Chondrocyte (in vitro differentiated cells): ENCODE measurements at regions not wholly inside any gene's neighbourhood (a gene's known extent, or its start where the extent isn't known, plus 50 kb on each side); places are given as distances from the start of the nearest gene placed in this dataset.
A peak's percentile ranks its signal among the peaks of the same experiment; 100 is the strongest.

Experiments used
- DNase-seq: peaks from one replicate; pipeline ENCODE4 v3.0.0; 2021; ENCODE audit warnings: mixed read lengths, low spot score
- H3K27ac Mint-ChIP-seq: one replicate; pipeline ENCODE4 v1.8.0; 2021; ENCODE audit warnings: mild to moderate bottlenecking, moderate library complexity, mixed read lengths; ENCODE audit not compliant: unreplicated experiment
- H3K27me3 Mint-ChIP-seq: 2 replicates; pipeline ENCODE4 v1.8.0; 2021; ENCODE audit warnings: low read depth, mixed read lengths
- H3K36me3 Mint-ChIP-seq: 2 replicates; pipeline ENCODE4 v1.8.0; 2021; ENCODE audit warnings: low read depth, mixed read lengths
- H3K4me1 Mint-ChIP-seq: 2 replicates; pipeline ENCODE4 v1.8.0; 2021; ENCODE audit warnings: low read depth, mild to moderate bottlenecking, mixed read lengths
- H3K4me3 Mint-ChIP-seq: one replicate; pipeline ENCODE4 v1.8.0; 2021; ENCODE audit warnings: mild to moderate bottlenecking, moderate library complexity, mixed read lengths; ENCODE audit not compliant: unreplicated experiment
- H3K9me3 Mint-ChIP-seq: 2 replicates; pipeline ENCODE4 v1.8.0; 2021; ENCODE audit warnings: low read depth, mixed read lengths
- TF ChIP-seq, protein P1 (sequence below): fragments of 200-600 bp; sonication (generic); IDR thresholded peaks from 2 replicates; pipeline ENCODE4 v1.5.0; 2021; ENCODE audit warnings: antibody characterized with exemption, mild to moderate bottlenecking, moderate library complexity

DNA sequence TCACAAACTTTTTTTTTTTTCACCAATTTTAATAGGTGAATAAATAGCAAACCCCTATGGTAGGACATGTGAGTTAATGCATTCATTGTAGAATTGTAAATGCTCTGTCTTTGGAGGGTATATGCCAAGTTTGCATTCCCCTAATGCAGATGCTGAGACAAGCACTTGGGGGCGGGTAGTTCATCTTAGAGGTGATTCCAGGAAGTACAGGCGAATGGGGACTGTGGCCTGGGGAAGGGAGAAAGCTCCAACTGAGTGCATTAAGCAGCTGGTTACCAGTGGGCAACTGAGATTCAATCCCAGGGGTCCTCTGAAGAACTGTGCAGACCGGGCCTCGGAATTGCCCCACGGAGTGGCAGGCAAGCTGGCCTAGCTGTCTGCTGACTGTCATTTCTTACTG, 107.6 kb downstream of the ZNF664 start:
- Mint-ChIP-seq H3K27me3 (no peaks in the 10 kb centered on the region), H3K4me1 (peaks cover 3% of the 10 kb centered on the region), H3K9me3 (peaks cover 3% of the 10 kb centered on the region), H3K27ac (no peak overlapping the region), H3K4me3 (no peak overlapping the region), H3K36me3 (peaks cover 1% of the 10 kb centered on the region)
- TF ChIP-seq, protein P1, sequence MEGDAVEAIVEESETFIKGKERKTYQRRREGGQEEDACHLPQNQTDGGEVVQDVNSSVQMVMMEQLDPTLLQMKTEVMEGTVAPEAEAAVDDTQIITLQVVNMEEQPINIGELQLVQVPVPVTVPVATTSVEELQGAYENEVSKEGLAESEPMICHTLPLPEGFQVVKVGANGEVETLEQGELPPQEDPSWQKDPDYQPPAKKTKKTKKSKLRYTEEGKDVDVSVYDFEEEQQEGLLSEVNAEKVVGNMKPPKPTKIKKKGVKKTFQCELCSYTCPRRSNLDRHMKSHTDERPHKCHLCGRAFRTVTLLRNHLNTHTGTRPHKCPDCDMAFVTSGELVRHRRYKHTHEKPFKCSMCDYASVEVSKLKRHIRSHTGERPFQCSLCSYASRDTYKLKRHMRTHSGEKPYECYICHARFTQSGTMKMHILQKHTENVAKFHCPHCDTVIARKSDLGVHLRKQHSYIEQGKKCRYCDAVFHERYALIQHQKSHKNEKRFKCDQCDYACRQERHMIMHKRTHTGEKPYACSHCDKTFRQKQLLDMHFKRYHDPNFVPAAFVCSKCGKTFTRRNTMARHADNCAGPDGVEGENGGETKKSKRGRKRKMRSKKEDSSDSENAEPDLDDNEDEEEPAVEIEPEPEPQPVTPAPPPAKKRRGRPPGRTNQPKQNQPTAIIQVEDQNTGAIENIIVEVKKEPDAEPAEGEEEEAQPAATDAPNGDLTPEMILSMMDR: no peak
- no peak for DNase-seq

DNA sequence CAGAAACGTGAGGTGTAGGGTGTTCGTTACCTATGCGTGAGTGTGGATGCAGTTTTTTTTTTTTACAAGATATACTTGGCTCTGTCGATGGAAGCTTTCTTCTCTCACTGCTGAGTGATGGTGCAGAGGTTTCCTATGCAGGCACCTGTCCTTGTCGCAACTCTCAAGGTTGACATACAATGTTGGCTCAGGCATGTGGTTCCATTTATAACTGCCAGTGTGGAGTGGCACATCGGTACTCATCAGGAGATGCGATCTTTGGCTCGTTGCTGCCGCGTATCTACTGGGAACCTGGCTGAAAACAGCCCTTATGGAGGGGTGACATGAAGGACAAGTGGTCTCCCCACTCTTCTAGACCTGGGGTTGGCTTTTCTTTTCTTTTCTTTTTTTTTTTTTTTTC, 109.0 kb downstream of the ZNF664 start:
- peaks cover 1% of the 10 kb centered on the region for H3K36me3 Mint-ChIP-seq
- no peak for DNase-seq
- peaks cover 3% of the 10 kb centered on the region for H3K9me3 Mint-ChIP-seq
- no peaks in the 10 kb centered on the region for H3K27me3 Mint-ChIP-seq
- no peak overlapping the region for H3K27ac Mint-ChIP-seq
- TF ChIP-seq, protein P1: no peak
- no peak overlapping the region for H3K4me3 Mint-ChIP-seq
- peaks cover 3% of the 10 kb centered on the region for H3K4me1 Mint-ChIP-seq

DNA sequence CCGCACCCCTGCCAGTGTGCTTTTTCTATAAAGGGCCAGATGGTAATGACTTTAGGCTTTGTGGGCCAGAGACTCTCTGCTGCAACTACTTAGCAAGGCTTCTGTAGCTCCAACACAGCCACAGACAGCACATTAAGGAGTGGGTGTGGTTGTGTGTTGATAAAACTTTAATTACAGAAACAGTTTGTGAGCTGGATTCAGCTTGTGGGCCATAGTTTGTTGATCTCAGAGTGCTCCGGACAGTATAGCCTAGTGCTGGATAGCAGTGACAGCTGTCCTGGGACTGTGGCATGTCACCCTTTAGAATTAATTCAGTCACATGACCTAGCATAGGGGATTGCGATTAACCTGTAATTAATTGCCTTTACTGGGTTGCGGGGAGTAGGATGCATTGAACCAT, 109.7 kb downstream of the ZNF664 start:
- peaks cover 3% of the 10 kb centered on the region for H3K4me1 Mint-ChIP-seq
- TF ChIP-seq, protein P1: no peak
- H3K27ac Mint-ChIP-seq: no peak overlapping the region

DNA sequence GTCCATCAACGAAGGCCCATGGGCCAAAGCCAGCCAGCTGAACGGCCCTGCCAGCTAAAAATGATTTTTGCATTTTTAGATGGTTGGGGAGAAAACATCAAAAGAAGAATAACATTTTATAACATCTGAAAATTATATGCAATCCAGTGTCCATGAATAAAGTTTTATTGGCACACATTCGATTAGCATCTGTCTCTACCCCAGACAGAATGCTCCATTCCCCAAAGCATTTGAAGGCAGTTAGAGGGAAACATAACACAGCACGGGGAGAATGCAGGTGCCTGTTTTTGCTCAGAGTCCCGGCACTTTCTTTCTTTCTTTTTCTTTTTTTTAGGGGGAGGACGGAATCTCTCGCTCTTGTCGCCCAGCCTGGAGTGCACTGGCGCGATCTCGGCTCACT, 110.7 kb downstream of the ZNF664 start:
- Mint-ChIP-seq H3K9me3 (peaks cover 3% of the 10 kb centered on the region), H3K4me1 (no peaks in the 10 kb centered on the region)

More for the DNA sequence above, 109.7 kb downstream of the ZNF664 start:
- Mint-ChIP-seq H3K27me3 (no peaks in the 10 kb centered on the region), H3K4me3 (no peak overlapping the region), H3K9me3 (peaks cover 3% of the 10 kb centered on the region), H3K36me3 (peaks cover 1% of the 10 kb centered on the region)
- DNase-seq: no peak

DNA sequence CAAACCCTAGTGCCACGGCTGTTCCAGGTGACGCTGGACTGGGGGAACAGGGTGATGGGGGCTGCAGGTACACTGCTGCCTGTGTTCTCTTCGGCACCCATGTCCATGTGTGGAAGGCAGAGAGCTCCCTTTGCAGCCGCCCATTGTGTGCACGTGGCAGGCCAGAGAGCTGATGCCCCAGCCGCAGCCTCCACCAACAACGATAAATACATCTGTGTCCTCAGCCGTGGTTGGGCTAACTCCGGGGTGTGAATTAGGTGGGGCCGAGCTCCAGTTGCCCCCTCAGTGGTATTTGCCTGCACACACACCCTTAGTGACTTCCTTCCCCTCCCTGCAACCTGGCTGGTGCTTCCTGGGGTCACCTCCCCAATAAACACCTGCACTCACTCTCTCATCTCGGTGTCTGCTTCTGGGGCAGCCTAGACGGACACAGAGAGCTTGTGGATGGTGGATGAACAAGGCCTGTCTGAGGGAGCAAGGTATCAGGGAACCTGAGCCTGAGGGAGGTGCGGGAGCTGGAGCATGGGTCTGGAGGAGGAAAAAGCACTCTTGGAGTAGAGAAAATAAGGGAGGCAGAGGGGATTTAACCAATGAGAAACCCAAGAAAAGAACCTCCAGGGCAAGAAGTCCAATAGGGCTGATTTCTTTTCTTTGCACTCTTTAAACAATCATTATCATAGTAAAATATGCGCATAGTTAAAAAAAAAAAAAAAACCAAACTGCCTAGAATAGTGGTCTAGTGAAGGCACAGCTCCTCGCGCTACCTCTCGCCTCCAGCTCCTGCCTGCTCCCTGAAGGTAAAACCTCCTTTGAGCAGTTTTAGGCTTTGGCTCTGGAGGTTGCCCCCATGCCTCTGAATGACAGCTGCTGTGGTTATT, 112.6 kb downstream of the ZNF664 start:
- no peaks in the 10 kb centered on the region for H3K4me1 Mint-ChIP-seq
- no peaks in the 10 kb centered on the region for H3K36me3 Mint-ChIP-seq
- no peaks in the 10 kb centered on the region for H3K27me3 Mint-ChIP-seq
- peak; percentile 34 for DNase-seq
- no peak overlapping the region for H3K27ac Mint-ChIP-seq
- H3K4me3 Mint-ChIP-seq: no peak overlapping the region
- H3K9me3 Mint-ChIP-seq: no peaks in the 10 kb centered on the region
- TF ChIP-seq, protein P1: no peak

More for the DNA sequence above, 110.7 kb downstream of the ZNF664 start:
- no peak for DNase-seq
- TF ChIP-seq, protein P1: no peak
- Mint-ChIP-seq H3K36me3 (no peaks in the 10 kb centered on the region), H3K27me3 (no peaks in the 10 kb centered on the region), H3K27ac (no peak overlapping the region), H3K4me3 (no peak overlapping the region)
